Prostate gland (tissue), 2 donors: ENCODE measurements at regions not wholly inside any gene's neighbourhood (a gene's known extent, or its start where the extent isn't known, plus 50 kb on each side); places are given as distances from the start of the nearest gene placed in this dataset.

ENCODE experiments used
- CTCF ChIP-seq, 4 experiments: fragments of 200-600 bp in 2 of 4; fragments of 450-650 bp in 2 of 4; sonication (generic) in 2 of 4; IDR thresholded peaks; 1 replicate in 3 of 4; 2 replicates in 1 of 4; pipeline ENCODE4 v1.5.1; 2016 to 2019; ENCODE audit warnings: antibody characterized with exemption in 4 of 4, mild to moderate bottlenecking in 2 of 4, moderate library complexity in 2 of 4
- POLR2A ChIP-seq: fragments of 450-650 bp; IDR thresholded peaks from one replicate; pipeline ENCODE4 v1.6.1; 2016; ENCODE audit warnings: antibody characterized with exemption, mild to moderate bottlenecking

- TF ChIP-seq CTCF (IDR thresholded peaks at IDR 0.05) (no peak), POLR2A (no peak)
Measured at GRCh38 chr9:87197349-87198130, 250.2 kb upstream of the GAS1 start.
